Large intestine (tissue), 3 donors: ENCODE measurements at regions not wholly inside any gene's neighbourhood (a gene's known extent, or its start where the extent isn't known, plus 50 kb on each side); places are given as distances from the start of the nearest gene placed in this dataset.

Experiments
- DNase-seq, 2 donors: peaks; one replicate each; pipeline versions ENCODE4 v3.0.0 to v3.0.0-alpha.2; 2013
- H3K27ac ChIP-seq: one replicate; pipeline ENCODE4 v1.5.1; 2013; ENCODE audit warnings: low read length
- H3K27me3 ChIP-seq: 2 replicates; pipeline ENCODE4 v1.6.1; 2013; ENCODE audit warnings: low read length; ENCODE audit not compliant: control insufficient read depth, insufficient read depth
- H3K36me3 ChIP-seq: 2 replicates; pipeline ENCODE4 v1.6.1; 2013; ENCODE audit warnings: low read length; ENCODE audit not compliant: control insufficient read depth, insufficient read depth
- H3K4me1 ChIP-seq: one replicate; pipeline ENCODE4 v1.6.1; 2013; ENCODE audit warnings: low read length; ENCODE audit not compliant: control insufficient read depth, insufficient read depth
- H3K4me3 ChIP-seq: one replicate; pipeline ENCODE4 v1.5.1; 2013; ENCODE audit warnings: low read length
- H3K9me3 ChIP-seq: one replicate; pipeline ENCODE4 v1.6.1; 2013; ENCODE audit warnings: mild to moderate bottlenecking, low read depth, low read length, moderate library complexity; ENCODE audit not compliant: control insufficient read depth
- WGBS: methylation state at CpG from one replicate; pipeline ENCODE4 v1.1.5; 2013; ENCODE audit warnings: low lambda C conversion rate; ENCODE audit not compliant: insufficient coverage; 5-methylcytosine and 5-hydroxymethylcytosine counted together

DNA sequence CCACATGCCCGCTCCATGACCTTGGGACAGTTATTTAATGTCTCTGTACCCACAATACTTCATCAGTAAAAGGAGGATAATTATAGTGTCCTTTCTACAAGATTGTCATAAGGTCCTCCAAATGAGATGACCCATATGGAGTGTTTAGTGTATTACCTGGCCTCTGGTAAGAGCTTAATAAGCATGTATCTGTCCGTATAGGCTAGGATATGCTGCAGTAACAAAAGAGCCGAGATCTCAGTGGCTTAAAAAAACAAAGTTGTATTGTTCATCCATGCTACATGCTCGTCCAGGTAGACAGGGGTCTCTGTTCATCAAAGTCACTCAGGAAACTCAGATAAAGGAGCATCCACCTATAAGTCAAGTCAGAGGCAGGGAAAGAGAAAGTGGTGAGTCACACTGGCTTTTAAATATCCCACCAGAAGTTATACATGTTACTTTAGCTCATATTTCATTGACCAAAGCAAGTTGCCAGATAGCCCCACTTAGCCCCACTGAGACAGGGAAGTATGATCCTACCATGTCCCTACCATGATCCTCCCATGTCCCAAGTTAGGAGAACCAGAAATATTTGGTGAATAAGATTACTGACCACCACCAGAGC lies 53.0 kb upstream of the KAZN start:
- Histone ChIP-seq H3K4me1 (no peaks in the 10 kb centered on the region), H3K27me3 (no peaks in the 10 kb centered on the region), H3K4me3 (no peak overlapping the region), H3K9me3 (no peaks in the 10 kb centered on the region), H3K27ac (no peak overlapping the region), H3K36me3 (no peaks in the 10 kb centered on the region)
- DNase-seq: no peak
- WGBS: 100% methylated on average over 1 of the region's 4 CpGs

GRCh38 chr1:14546416-14546815 lies 52.1 kb upstream of the KAZN start:
- H3K4me3 ChIP-seq: no peak overlapping the region
- DNase-seq: no peak
- H3K27me3 ChIP-seq: no peaks in the 10 kb centered on the region
- no peaks in the 10 kb centered on the region for H3K9me3 ChIP-seq
- no peak overlapping the region for H3K27ac ChIP-seq
- H3K36me3 ChIP-seq: no peaks in the 10 kb centered on the region
- WGBS: no CpG with 5 or more reads among the region's 3 CpGs
- no peaks in the 10 kb centered on the region for H3K4me1 ChIP-seq
